GM21717 (cell line): ENCODE measurements at regions not wholly inside any gene's neighbourhood (a gene's known extent, or its start where the extent isn't known, plus 50 kb on each side); places are given as distances from the start of the nearest gene placed in this dataset.
"Not testable (repeated sequence)": the region's sequence is repeated elsewhere in the genome, so short reads cannot be mapped to it uniquely, and the experiment has no call there.

Source experiments
- ATAC-seq: cut with Tn5 transposase; IDR thresholded peaks from one replicate; pipeline ENCODE4 v1.9.1; 2021; ENCODE audit warnings: mild to moderate bottlenecking, moderate library complexity; ENCODE audit not compliant: unreplicated experiment

GRCh38 chr2:160550048-160550447 lies 56.4 kb upstream of the RBMS1 start:
- ATAC-seq, result no peak

DNA sequence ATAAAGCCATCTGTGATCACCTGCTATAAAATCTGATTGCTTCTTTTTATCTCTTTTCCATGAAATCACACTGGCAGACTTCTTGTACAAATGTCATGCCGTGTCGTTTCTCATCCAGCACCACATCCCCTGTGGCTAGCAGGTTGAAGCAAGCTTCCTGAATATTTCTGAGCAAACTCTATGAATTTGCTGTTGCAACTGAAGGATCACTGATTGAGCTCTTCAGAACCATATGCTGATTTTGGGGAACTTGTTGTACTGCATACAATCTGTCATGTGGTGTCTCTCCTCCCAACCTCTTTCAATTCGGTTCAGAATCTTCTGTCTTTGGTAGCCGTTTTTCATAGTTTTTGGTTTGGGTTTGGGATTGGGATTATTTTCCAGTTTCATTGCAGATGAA lies 57.7 kb upstream of the RBMS1 start:
- ATAC-seq, result no peak

GRCh38 chr2:160555420-160556071 lies 61.9 kb upstream of the RBMS1 start:
- ATAC-seq, result no peak

GRCh38 chr2:160557903-160558302 lies 64.3 kb upstream of the RBMS1 start:
- ATAC-seq, result no peak

- no peak for ATAC-seq
Observed at GRCh38 chr2:160558531-160558930, 64.9 kb upstream of the RBMS1 start.

- no peak for ATAC-seq
Observed at GRCh38 chr2:160561551-160562295, 68.1 kb upstream of the RBMS1 start.

DNA sequence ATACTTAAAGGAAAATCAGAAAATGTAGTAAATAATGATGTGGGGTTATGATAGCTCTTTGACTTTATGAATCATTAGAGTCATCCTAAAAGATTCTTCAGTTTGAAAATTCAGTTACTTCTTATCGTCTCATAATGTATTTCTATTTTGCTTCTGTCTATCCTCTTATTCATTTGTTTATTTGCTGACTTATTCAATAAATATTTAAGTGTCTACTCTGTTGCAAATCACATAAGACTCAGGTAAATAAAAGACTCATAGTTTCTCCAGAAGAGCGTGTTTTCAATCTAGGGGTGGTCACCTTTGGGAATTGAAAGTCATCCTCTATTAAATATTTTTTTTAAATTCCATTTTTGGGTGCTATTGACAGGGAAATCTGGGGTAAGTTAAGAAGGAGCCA lies 69.1 kb upstream of the RBMS1 start:
- no peak for ATAC-seq

DNA sequence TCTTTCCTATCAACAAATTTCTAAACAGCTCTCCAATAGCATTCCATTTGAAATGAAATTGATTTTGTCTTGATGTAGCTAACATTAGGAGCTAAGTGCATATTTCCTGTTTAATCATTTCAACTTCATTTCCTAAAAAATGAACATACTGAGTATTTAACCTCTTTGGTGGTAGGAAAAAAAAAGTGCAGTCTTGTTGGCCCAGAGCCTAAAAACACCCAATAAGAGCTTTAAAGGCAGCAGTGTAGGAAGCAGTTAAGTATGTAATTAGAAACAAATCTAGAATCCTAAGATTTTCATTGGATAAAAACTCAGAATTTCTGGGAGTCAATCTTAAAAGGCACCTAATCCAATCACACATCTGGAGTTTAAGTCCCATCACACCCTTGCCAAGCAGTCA lies 71.0 kb upstream of the RBMS1 start:
- ATAC-seq, result no peak

DNA sequence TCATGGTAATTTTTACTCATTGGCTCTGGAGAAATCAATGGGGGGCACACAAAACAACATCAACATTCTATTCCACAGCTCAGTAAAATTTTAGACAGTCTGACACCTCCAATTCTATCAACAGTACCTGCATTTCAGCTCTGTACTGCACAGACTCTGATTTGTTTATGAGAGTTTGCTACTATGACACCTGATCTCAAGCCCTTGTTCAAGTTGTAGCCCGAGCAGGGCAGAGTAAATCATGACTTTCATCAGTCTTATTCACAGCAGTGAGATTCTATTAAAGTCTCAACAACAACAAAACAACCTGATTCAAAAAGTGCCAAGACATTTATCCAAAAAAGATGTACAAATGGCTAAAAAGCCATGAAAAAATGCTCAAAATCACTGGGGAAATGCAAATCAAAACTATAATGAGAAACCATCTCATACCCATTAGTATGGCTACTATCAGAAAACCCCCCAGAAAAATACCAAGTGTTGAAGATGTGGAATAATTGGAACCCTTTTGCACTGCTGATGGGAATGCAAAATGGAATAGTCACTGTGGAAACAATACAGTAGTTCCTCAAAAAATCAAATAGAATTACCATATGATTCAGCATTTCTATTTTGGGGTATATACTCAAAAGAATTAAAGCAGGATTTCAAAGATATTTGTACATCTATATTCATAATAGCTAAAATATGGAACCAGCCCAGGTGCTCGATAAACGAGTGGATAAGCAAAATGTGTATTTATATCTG lies 71.7 kb upstream of the RBMS1 start:
- no peak for ATAC-seq

GRCh38 chr2:160566717-160567116 lies 73.1 kb upstream of the RBMS1 start:
- no peak for ATAC-seq

DNA sequence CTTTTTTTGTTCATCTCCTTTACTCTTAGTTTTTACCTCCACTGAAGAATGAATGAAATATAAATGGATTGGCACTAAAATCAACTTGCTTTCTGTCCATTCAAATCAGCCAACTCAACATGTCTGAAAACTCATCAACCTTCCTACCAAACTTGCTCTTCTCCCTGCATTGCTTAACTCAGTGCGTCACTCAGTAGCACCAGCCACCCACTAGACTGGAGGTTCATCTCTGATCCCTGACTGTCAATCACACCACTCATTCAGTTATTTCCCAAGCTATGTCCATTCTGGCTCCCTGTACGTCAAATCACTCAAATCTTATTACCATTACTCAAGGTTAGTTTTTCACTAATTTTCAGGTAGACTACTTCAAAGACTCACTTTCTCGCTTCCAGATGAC lies 75.2 kb upstream of the RBMS1 start:
- no peak for ATAC-seq

GRCh38 chr2:160570376-160570775 lies 76.8 kb upstream of the RBMS1 start:
- no peak for ATAC-seq

DNA sequence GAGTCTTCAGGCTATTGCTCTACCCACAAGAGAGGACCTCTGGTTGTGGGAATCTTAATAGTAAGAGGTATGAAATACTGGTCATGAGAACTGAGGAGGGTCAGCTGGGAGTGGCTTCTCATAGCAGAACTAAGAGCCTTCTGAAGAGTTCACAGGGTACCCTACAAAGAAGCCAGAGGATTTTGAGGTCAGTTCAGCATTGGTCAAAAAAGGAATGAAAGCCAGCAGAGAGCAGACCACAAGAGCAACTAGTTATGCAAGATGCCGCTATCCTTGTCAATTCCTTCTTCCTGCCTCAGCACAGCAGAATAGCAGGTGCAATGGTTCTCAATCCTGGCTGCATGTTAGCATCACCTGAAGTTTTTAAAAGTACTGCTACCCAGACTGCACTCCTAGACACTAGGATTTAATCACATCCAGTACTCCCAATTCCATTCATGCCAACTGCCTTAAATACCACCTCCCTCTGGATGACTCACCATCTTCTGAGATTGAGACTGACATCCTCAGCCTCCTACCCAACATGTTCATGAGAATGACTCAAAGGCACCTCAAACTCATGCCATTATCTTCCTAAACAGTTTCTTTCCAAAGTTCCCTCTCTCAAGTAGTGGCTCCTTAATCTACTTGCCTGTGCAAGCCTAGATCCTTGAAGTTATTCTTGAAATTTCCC lies 81.0 kb upstream of the RBMS1 start:
- no peak for ATAC-seq

- ATAC-seq, result no peak
Observed at GRCh38 chr2:160575368-160575767, 81.8 kb upstream of the RBMS1 start.

DNA sequence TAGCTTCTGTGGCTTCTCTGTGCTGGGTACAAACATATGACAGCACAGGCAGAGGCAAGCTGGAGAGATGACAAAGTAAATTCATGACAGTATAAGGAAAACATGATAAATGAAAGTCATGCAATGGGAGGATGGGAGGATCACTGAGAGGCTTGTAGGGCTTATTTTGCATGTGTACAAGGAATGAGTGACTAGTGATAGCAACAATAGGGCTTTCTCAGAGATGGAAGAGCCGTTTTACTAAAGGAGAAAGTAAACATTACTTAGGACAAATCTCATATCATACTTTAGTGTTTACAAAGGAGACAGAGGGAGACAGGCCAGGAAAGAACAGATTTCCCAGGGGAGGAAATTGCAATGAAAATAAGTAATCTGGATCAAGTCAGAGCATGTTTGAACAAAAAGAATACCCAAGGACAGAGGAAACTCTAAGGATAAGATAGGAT lies 82.5 kb upstream of the RBMS1 start:
- ATAC-seq, result no peak

DNA sequence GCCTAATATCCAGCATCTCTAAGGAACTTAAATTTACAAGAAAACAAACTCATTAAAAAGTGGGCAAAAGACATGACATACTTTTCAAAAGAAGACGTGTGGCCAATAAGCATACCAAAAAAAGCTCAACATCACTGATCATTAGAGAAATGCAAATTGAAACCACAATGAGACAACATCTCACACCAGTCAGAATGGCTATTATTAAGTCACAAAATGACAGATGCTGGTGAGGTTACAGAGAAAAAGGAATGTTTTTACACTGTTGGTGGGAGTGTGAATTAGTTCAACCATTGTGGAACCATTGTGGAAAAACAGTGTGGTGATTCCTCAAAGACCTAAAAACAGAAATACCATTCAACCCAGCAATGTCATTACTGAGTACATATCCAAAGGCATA lies 83.5 kb upstream of the RBMS1 start:
- not testable (repeated sequence) for ATAC-seq

DNA sequence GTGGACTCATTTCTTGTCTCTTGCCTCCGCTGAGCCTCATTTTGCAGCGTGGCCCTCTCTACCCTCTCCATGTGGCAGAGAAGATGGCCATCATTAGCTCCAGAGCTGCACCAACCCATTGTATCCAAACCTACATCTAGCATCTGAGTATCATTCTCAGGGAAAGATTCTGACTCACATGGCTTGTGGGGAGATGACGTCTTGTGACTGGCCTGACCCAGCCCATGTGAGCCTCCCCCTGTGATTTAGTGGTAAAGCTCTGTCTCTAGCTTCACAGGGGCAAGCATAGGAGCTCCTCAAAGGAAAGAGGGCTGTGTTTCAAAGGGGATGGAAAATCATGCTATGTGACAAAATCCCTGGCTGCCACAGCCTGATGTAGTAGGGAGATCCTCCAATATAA lies 87.4 kb upstream of the RBMS1 start:
- no peak for ATAC-seq

GRCh38 chr2:160581448-160581847 lies 87.8 kb upstream of the RBMS1 start:
- no peak for ATAC-seq

DNA sequence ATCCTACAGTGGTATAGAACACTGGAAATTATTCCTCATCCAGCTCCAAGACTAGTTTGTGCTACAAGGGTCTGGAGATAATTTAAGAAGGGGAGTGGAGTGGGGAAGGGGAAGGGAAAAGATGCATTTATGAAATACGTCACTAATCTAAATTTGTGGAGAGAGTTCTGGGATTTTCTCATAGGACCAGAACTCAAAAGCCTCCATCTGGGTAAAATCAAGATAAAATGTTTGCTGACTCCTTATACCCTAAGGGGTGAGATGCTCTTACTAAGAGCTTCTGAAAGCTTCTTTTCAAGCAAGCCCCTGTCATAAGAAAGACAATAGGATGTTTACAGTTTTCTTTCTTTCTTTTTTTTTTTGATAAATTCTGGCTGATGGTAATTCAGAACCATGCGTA lies 88.5 kb upstream of the RBMS1 start:
- no peak for ATAC-seq

GRCh38 chr2:160582490-160583145 lies 89.0 kb upstream of the RBMS1 start:
- no peak for ATAC-seq

GRCh38 chr2:160583146-160583535 lies 89.5 kb upstream of the RBMS1 start:
- ATAC-seq, result no peak
